ENCODE measurements at regions not wholly inside any gene's neighbourhood (a gene's known extent, or its start where the extent isn't known, plus 50 kb on each side); places are given as distances from the start of the nearest gene placed in this dataset.

- no peak for DNase-seq (ENCODE audit: low spot score)
Measured at GRCh38 chr1:172980971-172981370, 69.8 kb downstream of the TNFSF18 start.
